Cardiac muscle cell (in vitro differentiated cells and primary cell): ENCODE measurements at regions not wholly inside any gene's neighbourhood (a gene's known extent, or its start where the extent isn't known, plus 50 kb on each side); places are given as distances from the start of the nearest gene placed in this dataset.
A peak's percentile ranks its signal among the peaks of the same experiment; 100 is the strongest.

ENCODE experiments used
- DNase-seq, 2 donors: peaks; one replicate each; pipeline versions ENCODE4 v3.0.0 to v3.0.0-alpha.2; 2010 to 2017; ENCODE audit warnings: low read depth in 1 of 2, low spot score in 1 of 2
- H3K27ac ChIP-seq: fragments of 200-600 bp; sonication (generic); 2 replicates; pipeline ENCODE4 v1.5.1; 2016
- H3K27me3 ChIP-seq: fragments of 200-600 bp; sonication (generic); 2 replicates; pipeline ENCODE4 v1.6.0; 2016; ENCODE audit warnings: control low read depth
- H3K36me3 ChIP-seq: fragments of 200-600 bp; sonication (generic); 2 replicates; pipeline ENCODE4 v1.5.1; 2016; ENCODE audit warnings: control low read depth
- H3K4me1 ChIP-seq: fragments of 200-600 bp; sonication (generic); 2 replicates; pipeline ENCODE4 v1.8.1; 2017; ENCODE audit warnings: low read depth, mild to moderate bottlenecking, mixed run types
- H3K4me3 ChIP-seq: fragments of 200-600 bp; sonication (generic); 2 replicates; pipeline ENCODE4 v1.5.1; 2016; ENCODE audit warnings: mild to moderate bottlenecking
- H3K9me3 ChIP-seq: fragments of 200-600 bp; sonication (generic); 2 replicates; pipeline ENCODE4 v1.5.1; 2017; ENCODE audit warnings: low read depth, mild to moderate bottlenecking, control low read depth
- TF ChIP-seq, protein P1 (sequence below): IDR thresholded peaks from 2 replicates; pipeline ENCODE4 v1.5.1; 2012; ENCODE audit warnings: low read depth, mild to moderate bottlenecking, low read length

DNA sequence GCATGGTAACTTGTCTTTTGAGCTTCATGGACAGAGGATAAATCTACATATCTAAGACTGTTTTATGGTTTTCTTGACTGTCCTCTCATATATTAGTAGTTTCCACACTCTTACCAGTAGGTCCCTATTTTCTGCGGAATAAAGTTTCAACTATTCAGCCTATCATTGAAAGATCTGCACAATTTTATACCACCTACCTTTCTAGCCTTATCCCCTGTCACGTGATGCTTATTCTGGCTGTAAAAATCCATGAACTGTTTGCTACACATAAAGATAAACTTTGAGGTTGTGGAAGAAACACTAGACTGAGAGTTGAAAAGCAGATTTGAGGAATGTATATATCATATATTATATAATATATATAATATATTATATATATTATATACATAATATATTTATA is 423.8 kb downstream of the TENT5A start:
- Histone ChIP-seq H3K4me1 (no peaks in the 10 kb centered on the region), H3K27me3 (no peaks in the 10 kb centered on the region), H3K36me3 (no peaks in the 10 kb centered on the region), H3K9me3 (no peaks in the 10 kb centered on the region), H3K27ac (no peak overlapping the region), H3K4me3 (no peak overlapping the region)
- TF ChIP-seq, protein P1, sequence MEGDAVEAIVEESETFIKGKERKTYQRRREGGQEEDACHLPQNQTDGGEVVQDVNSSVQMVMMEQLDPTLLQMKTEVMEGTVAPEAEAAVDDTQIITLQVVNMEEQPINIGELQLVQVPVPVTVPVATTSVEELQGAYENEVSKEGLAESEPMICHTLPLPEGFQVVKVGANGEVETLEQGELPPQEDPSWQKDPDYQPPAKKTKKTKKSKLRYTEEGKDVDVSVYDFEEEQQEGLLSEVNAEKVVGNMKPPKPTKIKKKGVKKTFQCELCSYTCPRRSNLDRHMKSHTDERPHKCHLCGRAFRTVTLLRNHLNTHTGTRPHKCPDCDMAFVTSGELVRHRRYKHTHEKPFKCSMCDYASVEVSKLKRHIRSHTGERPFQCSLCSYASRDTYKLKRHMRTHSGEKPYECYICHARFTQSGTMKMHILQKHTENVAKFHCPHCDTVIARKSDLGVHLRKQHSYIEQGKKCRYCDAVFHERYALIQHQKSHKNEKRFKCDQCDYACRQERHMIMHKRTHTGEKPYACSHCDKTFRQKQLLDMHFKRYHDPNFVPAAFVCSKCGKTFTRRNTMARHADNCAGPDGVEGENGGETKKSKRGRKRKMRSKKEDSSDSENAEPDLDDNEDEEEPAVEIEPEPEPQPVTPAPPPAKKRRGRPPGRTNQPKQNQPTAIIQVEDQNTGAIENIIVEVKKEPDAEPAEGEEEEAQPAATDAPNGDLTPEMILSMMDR, result no peak
- no peak for DNase-seq

DNA sequence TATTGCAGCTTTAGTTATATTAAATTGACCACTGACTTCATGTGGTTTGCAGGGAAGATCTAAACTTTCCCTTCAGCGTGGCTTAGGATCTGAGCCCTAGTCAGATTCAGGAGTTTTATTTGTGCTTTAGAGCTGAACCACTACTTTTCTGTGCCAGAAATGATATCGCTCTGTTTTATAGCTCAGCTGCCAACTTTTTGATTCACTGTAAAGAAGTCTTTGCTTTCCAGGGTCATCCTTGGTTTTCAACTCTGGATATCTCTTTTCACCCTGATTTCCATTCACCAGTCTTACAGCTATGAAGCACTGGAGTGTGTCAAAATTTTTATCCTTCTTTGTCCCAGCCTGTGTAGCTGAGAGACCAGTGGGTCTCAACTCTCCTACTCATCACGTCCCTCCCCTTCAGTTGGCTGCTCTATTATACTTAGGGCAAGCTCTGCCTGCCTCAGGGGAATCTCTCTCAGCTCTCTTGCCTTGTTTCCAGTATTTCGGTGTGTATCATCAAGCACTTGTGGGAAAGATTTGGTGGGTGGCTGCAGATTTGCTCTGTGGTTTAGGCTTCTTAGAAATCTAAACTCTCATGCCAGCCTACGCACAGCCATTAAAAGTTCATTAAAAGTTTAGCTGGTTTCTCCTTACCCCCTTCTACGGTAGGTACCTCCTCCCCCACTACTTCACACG is 425.5 kb downstream of the TENT5A start:
- Histone ChIP-seq H3K9me3 (no peaks in the 10 kb centered on the region), H3K36me3 (no peaks in the 10 kb centered on the region), H3K4me1 (no peaks in the 10 kb centered on the region), H3K27ac (no peak overlapping the region), H3K4me3 (no peak overlapping the region), H3K27me3 (no peaks in the 10 kb centered on the region)
- TF ChIP-seq, protein P1, result no peak
- DNase-seq, result peak in 1 of 2 donors; percentile 45

DNA sequence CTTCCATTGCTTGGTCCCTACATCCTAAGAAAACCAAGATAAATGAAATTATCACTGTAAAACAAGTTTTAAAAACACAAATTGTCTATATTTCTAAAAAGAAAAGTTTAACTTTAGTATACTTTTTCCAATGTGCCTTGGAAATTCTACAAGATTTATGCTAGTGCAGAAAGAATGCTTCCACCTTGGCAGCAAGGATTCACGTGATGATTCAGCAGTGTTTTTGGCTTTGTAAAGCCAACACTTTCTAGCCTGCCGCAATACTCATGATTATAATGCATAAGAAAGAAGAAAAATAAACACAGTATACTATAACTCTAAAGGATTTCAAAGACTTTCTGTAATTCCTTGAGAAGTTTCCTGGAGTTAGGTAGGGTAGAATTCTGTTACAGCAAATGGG is 442.7 kb downstream of the TENT5A start:
- TF ChIP-seq, protein P1, result no peak
- H3K4me3 ChIP-seq, result no peak overlapping the region
- no peak overlapping the region for H3K27ac ChIP-seq
- H3K27me3 ChIP-seq, result no peaks in the 10 kb centered on the region
- H3K9me3 ChIP-seq, result no peaks in the 10 kb centered on the region
- no peak for DNase-seq
- no peaks in the 10 kb centered on the region for H3K4me1 ChIP-seq
- H3K36me3 ChIP-seq, result no peaks in the 10 kb centered on the region

DNA sequence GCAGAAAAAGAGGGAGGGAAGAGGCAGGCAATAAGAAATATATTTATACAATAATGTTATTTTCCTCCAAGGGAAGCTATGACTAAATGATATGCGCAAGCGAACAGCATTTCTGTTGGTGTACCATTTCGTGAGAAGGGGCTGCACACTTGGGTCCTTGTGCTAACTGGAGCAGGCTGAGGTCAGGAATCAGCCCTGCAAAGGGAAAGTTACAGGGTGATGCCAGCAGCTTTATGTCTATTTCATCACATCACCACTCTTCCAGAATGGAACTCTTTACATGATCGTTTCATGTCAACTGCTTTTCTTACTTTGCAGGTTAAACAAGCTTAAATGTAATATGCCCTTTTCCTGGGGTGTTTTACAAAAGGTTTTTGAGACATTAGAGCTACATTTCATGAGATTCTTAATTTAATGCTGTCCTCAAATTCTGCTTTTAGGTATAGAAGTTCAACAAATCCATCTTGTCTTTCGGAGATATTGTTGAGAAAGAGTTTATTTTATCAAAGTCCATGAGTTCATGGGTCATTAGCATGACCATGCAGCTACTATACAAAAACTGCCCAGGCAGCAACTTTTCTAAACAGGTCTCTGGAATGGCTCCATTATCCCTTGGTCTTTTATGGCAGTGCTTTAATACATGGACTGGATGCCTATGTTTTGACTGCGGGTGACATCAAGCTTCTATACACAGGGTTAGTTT is 443.8 kb downstream of the TENT5A start:
- TF ChIP-seq, protein P1, result no peak
- H3K4me1 ChIP-seq, result no peaks in the 10 kb centered on the region
- H3K27ac ChIP-seq, result no peak overlapping the region
- H3K4me3 ChIP-seq, result no peak overlapping the region
- no peaks in the 10 kb centered on the region for H3K36me3 ChIP-seq
- no peaks in the 10 kb centered on the region for H3K9me3 ChIP-seq
- no peak for DNase-seq
- no peaks in the 10 kb centered on the region for H3K27me3 ChIP-seq

DNA sequence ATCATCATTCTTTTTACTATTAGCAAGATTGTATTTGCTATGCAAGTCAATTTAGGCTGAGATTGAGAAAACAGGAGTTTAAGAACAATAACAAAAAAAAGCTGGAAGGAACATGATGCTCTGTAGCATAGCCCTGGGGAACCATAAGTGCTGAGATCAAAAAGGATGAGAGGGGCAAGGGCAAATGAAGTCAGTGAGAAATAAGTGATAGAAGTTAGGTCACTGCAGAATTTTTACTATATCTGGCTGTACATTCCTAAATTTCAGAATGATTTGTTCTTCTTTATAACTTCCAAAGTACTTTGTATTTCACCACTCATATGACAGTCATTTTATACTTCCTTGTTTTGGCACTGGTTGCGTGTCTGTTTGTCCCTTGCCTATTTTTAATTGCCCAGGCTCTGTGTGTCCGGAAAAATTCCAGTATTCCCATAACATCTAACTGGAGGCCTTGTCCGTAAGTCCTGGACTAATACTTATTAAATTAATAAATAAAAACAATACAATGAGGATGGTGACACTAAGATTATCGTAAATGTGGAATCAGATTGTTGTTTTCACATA is 444.7 kb downstream of the TENT5A start:
- no peaks in the 10 kb centered on the region for H3K36me3 ChIP-seq
- TF ChIP-seq, protein P1, result no peak
- H3K9me3 ChIP-seq, result no peaks in the 10 kb centered on the region
- H3K4me1 ChIP-seq, result no peaks in the 10 kb centered on the region
- H3K27ac ChIP-seq, result no peak overlapping the region
- H3K4me3 ChIP-seq, result no peak overlapping the region
- H3K27me3 ChIP-seq, result no peaks in the 10 kb centered on the region
- no peak for DNase-seq
